ENCODE measurements at regions not wholly inside any gene's neighbourhood (a gene's known extent, or its start where the extent isn't known, plus 50 kb on each side); places are given as distances from the start of the nearest gene placed in this dataset.

DNA sequence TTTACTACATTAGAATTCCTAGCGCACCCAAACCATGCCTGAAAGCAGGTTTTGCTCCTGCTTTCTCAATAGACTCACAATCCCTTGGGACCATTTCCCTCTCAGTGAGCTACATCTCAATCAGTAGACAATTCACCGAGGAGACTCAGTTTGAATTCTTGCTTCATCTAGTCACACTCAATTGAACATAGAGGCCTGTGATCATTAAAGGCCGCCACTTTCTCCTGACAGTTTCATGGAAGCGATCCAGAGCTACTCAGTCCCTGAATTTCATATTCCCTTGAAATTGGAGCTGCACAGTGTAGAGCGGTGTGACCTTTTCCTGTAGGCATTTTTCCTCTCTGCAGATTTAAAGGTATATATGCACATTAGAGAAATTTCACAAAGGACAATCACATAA, 193.9 kb upstream of the SPOCK3 start (continued):
- TF ChIP-seq BCL3 (IDR thresholded peaks at IDR 0.05; ENCODE audit: borderline replicate concordance, insufficient read depth, low read depth, low read length, poor library complexity, severe bottlenecking) (no peak), ZBTB40 (IDR thresholded peaks at IDR 0.05; ENCODE audit: borderline replicate concordance) (no peak), ZBTB33 (IDR thresholded peaks at IDR 0.05) (no peak), RELA (IDR thresholded peaks at IDR 0.05; ENCODE audit: borderline replicate concordance, partially characterized antibody) (no peak), JUND (IDR thresholded peaks at IDR 0.05; ENCODE audit: low read depth, low read length) (no peak), TCF3 (IDR thresholded peaks at IDR 0.05; ENCODE audit: borderline replicate concordance, insufficient read depth, low read depth, low read length) (no peak), NFXL1 (IDR thresholded peaks at IDR 0.05; ENCODE audit: borderline replicate concordance) (no peak), TBL1XR1 (IDR thresholded peaks at IDR 0.05; ENCODE audit: low read depth, low read length) (no peak), NRF1 (conservative IDR thresholded peaks at IDR 0.05; ENCODE audit: low read depth, low read length) (no peak)

Measured in GM12878 (cell line).